HEK293T (cell line): ENCODE measurements at regions not wholly inside any gene's neighbourhood (a gene's known extent, or its start where the extent isn't known, plus 50 kb on each side); places are given as distances from the start of the nearest gene placed in this dataset.

Experiments
- ELF4 ChIP-seq: fragments of 450-650 bp; IDR thresholded peaks from 2 replicates; pipeline ENCODE4 v1.6.1; 2017; ENCODE audit warnings: antibody characterized with exemption
- FOXA1 ChIP-seq: fragments of 450-650 bp; IDR thresholded peaks from 2 replicates; pipeline ENCODE4 v1.6.1; 2016; ENCODE audit warnings: mild to moderate bottlenecking
- FOXK2 ChIP-seq: fragments of 450-650 bp; IDR thresholded peaks from 2 replicates; pipeline ENCODE4 v1.6.1; 2016; ENCODE audit warnings: mild to moderate bottlenecking
- FOXM1 ChIP-seq: fragments of 450-650 bp; IDR thresholded peaks from 2 replicates; pipeline ENCODE4 v1.6.1; 2017; ENCODE audit warnings: mild to moderate bottlenecking, borderline replicate concordance
- L3MBTL2 ChIP-seq: fragments of 450-650 bp; conservative IDR thresholded peaks from 2 replicates; pipeline ENCODE4 v1.6.1; 2016; ENCODE audit warnings: mild to moderate bottlenecking
- LEF1 ChIP-seq: fragments of 450-650 bp; IDR thresholded peaks from 2 replicates; pipeline ENCODE4 v1.6.1; 2017; ENCODE audit warnings: mild to moderate bottlenecking, borderline replicate concordance
- NFRKB ChIP-seq: fragments of 450-650 bp; IDR thresholded peaks from 2 replicates; pipeline ENCODE4 v1.6.1; 2016; ENCODE audit warnings: mild to moderate bottlenecking, moderate library complexity
- SUZ12 ChIP-seq: fragments of 450-650 bp; IDR thresholded peaks from 2 replicates; pipeline ENCODE4 v1.6.1; 2016; ENCODE audit warnings: mild to moderate bottlenecking
- TARDBP ChIP-seq: fragments of 450-650 bp; IDR thresholded peaks from 2 replicates; pipeline ENCODE4 v1.6.1; 2016
- ZNF384 ChIP-seq: fragments of 450-650 bp; IDR thresholded peaks from 2 replicates; pipeline ENCODE4 v1.6.1; 2016

- TF ChIP-seq FOXA1 = no peak
- TF ChIP-seq L3MBTL2 = no peak
- no peak for TF ChIP-seq LEF1
- TF ChIP-seq SUZ12 = no peak
- no peak for TF ChIP-seq NFRKB
- TF ChIP-seq TARDBP = no peak
- TF ChIP-seq FOXK2 = no peak
- no peak for TF ChIP-seq FOXM1
- no peak for TF ChIP-seq ELF4
- TF ChIP-seq ZNF384 = no peak
These were observed 486.6 kb downstream of the ARHGEF28 start for GRCh38 chr5:74112372-74113195.
